HK-2 (cell line): ENCODE measurements at regions not wholly inside any gene's neighbourhood (a gene's known extent, or its start where the extent isn't known, plus 50 kb on each side); places are given as distances from the start of the nearest gene placed in this dataset.
"Not testable (repeated sequence)": the region's sequence is repeated elsewhere in the genome, so short reads cannot be mapped to it uniquely, and the experiment has no call there.

Experiments used
- DNase-seq: peaks from one replicate; pipeline ENCODE4 v3.0.0-alpha.2; 2018; ENCODE audit not compliant: unreplicated experiment

DNA sequence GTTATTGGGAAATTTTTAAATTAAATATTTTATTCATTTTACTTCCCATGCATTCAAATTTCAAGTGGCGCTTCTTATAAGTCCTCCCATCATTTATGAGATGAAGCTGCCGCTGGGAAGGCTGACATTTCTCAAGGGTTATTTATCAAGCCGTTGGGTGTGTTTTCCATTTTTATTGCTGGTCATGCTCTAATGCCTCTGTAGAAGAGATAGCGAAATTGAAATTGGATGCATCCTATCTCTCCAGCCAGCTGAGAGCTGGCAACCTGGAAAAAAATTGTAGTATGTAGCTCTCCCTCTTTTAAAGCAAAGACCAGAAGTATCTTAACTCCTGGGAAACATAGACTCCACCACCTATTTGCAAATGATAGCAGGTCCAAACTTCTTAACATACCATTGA lies 135.9 kb downstream of the C6orf118 start:
- no peak for DNase-seq

DNA sequence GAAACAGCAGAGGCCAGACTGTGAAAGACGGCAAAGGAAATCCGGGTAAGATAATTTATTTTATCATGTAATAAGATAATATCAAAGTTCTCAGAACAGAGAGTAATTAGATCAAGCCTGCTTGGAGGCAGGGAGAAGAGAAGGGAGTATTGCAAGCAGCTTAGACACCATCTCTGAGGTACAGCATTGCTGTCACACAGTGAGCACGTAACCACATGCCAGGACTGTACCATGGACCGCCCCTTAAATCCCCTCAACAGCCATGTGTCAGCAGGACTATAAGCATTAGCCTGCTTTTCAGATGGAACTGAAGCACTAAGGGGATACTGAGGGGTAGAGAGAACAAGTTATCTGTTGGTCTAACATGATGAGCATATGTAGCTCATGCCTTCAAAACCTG lies 141.5 kb downstream of the C6orf118 start:
- no peak for DNase-seq

DNA sequence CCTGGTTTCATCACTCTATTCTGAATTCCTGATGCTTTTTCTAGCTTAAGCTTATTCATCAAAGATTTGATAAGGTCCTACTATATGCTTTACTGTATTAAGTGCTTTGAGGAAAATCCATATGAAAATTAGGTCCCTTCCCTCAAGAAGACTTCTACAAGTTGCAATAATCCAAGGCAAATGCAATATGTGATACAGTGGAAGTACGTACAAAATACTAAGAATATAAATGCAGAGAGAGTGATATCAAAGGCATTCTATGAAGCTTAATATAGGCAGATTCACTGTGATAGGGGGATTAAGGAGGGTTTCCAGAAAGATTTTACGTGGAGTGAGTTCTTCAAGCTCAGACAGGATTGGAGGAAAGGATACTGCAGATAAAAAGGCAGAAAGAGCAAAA lies 142.1 kb downstream of the C6orf118 start:
- DNase-seq = no peak

DNA sequence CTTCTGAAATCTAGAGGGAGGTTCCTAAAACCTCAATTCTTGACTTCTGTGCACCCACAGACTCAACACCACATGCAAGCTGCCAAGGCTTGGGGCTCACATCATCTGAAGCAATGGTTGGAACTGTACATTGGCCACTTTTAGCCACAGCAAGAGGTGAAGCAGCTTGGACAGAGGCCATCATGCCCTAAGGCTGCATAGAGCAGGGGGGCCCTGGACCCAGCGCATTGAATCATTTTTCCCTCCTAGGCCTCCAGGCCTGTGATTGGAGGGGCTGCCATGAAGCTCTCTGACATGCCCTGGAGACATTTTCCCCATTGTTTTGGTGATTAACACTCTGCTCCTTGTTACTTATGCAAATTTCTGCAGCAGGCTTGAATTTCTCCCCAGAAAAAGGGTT lies 145.9 kb downstream of the C6orf118 start:
- DNase-seq = no peak

DNA sequence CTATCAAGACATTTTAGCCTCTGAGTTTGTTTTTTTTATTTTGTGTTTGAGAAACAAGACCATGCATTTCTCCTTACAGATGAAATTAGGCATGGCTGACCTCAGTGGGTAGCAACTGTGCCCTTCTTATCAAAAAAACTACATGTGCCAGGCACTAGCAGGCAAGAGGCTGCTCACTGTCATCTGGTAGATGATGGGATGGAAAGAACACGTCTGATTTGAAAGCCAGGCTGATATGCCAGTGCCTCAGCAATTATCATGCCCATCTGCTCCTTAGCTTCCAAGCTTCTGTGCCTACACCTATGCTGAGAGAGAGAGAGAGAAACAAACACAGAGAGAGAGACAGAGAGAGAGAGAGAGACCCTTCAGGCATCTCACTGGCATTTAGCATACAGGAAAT lies 149.9 kb downstream of the C6orf118 start:
- DNase-seq = no peak

DNA sequence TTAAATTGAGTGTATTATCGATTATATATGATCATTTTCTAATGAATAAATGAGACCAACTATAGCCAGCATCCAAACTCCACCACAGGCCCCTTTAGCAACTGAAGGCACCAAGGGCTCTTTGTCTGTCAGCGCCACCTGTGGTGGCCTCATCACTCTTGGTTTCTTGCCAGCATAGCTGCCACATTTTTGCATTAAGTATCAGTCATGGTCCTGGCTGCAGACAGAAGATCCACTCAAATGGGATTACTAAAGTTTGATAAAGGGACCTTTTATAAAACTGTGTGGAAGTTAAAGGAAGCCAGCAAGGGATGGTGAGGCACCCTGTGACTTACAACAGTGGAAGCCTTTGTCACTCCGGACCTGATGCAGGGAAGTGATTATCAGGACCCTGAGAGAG lies 162.9 kb downstream of the C6orf118 start:
- no peak for DNase-seq

DNA sequence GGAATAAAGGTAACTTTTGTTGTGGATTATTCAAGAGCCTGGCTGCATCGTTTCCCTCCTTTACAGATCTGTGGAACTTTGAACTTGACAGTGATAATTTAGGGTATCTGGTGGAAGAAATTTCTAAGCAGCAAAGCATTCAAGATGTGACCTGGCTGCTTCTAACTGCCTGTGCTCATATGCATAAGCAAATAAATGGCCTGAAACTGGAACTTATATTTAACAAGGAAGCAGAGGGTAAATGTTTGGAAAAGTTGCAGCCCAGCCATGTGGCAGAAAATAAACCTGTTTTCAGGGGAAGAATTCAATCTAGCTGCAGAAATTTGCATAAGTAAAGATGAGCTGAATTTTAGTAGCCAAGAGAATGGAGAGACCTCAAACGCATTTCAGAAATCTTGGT lies 173.5 kb downstream of the C6orf118 start:
- no peak for DNase-seq

DNA sequence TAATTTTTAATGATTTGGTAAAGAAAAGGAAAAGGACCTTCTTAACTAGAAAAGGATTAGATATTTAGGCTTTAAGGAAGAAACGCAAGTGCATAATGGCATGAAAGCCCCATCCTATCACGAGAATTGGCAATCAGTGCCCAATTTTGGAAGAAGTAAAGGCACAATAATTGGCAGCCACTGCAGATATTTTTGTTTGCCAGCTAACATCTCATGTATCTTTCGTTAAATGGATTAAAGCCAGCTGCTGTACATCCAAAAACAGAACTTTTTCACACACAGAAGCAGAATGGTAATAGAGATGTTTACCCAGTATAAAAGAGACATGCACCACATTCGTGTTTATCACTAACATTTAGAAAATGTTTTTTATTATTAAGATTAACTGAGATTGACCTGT lies 180.3 kb downstream of the C6orf118 start:
- no peak for DNase-seq

DNA sequence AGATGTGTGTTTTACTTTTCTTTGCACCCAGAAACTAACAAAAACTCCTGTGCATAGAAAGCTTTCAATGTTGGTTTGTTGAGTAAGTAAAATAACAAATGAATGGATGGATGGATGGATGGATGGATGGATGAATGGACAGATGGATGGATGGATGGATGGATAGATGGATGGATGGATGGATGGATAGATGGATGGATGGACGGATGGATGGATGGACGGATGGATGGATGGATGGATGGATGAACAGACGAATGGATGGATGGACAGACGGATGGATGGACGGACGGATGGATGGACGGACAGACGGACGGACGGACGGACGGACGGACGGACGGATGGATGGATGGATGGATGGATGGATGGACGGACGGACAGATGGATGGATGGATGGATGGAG lies 181.7 kb downstream of the C6orf118 start:
- not testable (repeated sequence) for DNase-seq

DNA sequence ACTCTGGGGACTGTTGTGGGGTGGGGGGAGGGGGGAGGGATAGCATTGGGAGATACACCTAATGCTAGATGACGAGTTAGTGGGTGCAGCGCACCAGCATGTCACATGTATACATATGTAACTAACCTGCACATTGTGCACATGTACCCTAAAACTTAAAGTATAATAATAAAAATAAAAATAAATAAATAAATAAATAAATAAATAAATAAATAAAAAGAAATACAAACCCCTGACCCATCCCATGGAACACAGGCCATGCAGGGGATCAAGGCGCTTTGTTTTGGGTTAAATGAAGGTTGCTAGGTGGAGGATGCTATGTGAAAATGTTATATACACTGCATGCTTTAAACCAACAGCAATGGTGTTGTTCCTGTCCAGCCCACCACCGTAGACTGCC lies 184.7 kb downstream of the C6orf118 start:
- not testable (repeated sequence) for DNase-seq

DNA sequence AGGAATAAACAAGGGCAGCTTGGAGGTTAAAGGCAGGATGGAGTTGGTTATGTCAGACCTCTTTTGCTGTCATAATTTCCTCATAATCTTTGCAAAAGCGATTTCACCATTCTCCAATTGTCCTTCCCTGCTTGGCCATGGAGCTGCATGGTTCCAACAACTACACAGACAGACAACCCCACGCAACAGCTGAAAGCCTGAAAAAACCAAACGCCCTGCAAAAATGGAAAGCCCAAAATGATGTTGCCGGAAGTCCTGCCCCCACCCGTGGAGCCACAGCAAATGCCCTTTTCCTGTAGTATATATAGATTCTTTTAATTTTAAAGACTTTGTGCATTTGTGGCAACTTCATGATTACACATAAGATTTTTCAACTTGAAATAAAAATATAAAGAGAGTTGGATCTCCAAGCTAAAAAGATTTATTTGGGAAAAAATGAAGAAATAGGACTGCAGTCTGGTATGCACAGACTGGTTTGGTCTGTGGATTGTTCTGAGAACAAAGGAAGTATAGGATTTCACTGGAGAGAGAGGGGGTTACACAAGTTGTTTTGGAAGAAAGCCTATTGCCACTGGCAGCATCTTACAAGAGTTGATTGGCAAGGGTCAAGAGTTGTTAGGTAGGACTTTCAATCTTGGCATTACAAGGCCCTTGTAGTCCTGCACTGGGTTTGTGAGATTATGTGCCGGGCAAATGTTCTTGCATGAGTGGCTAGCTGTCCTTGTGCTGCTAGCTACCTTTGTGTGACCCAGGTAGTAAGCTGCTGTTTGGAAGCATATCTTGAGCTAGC lies 190.0 kb downstream of the C6orf118 start:
- DNase-seq = no peak

DNA sequence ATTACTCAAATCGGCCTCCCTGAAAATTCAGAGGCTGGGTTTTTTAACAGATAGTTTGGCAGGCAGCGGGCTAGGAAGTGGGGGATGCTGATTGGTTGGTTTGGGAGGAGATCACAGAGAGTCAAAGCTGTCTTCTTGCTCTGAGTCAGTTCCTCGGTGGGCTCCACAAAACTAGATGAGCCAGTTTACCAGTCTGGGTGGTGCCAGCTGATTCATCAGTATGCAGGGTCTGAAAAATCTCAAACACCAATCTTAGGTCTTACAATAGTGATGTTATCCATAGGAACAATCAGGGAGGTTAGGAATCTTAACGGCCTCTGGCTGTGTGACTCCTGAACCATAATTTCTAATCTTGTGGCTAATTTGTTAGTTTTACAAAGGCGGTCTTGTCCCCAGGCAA lies 190.7 kb downstream of the C6orf118 start:
- DNase-seq = no peak

DNA sequence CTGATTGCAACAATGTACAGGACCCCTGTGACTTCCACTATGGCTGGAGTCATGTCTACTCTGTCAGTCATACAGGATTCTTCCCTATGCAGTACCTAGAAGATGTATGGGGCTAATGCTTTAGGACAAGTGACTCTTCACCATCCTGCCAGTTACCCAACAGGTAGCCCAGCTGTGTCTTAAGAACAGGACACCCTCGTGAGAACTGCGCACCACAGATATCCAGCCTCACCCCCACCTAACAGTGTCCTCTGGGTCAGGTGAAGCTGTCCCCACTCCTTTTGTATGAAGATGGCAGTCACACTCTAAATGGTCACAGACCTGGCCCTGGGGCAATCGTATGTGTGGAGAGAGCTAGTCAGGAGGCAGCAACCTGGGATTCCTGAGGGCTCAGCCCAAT lies 191.6 kb downstream of the C6orf118 start:
- DNase-seq = no peak

DNA sequence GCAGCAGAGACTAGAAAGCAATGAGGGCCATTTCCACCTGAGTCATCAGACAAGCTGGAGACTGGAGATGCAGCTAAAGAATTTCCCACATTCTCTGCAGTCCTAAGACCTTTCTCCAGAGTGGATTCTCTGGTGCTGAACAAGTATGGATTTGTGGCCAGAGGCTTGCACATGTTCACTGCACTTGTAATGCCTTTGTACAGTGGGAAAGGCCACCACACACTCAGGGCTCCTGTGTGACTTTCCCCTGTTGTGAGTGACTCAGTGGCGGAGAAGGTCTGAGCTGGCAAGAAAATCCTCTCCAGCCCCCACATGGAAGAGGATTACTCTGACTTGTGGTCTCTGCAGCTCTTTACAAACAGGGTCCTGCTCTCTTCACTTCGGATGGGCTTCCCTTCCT lies 192.3 kb downstream of the C6orf118 start:
- DNase-seq = peak; percentile 13

DNA sequence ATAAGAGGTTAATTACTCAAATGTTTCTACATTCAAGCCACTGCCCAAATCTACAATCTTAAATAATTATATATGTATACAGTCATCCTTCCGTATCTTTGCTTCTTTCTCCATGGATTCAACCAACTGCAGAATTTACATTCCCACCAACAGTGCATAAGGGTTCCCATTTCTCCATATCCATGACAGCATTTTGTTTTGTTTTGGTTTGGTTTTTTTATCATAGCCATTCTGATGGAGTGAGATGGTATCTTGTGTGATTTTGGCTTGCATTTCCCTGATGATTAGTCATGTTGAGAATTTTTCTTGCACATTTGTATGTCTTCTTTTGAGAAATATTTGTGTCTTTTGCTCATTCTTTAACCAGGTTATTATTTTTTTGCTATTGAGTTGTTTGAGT lies 198.5 kb downstream of the C6orf118 start:
- DNase-seq = no peak

DNA sequence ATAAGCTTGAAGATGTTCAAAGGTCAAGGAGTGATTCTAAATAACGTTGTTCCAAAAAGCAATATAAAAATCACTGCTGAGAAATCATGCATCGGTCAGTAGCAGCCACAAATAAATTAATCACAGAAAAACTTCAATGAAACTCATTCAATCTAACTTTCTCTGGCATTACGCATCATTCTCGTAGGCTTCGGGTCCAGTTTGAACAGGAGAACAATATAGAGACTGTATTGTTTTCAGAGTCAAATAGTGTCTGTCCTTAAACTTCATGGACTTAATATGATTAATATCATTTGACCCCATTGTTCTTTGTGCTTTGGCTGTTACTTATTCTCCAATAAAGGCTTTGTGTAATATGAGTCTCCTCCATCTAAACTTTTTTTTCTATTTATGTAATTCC lies 200.4 kb downstream of the C6orf118 start:
- DNase-seq = no peak

DNA sequence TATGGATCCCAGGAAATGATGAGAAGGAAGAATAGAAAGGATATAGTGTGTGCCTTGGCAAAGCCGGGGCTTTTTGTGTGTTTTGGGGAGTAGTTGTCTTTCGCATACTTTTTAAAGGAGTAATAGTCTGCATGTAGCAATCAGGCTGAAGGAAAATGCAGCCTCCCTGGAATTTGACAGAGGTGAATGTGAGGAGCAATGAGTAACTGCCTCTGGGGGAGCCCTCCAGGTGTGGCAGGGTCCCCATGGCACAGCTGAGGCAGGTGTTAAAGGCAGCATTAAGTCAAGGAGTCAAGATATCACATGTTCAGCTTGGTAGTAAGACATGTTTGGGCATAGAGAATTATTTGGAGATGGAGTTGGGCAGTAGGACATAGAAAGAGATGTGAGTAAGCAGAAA lies 203.1 kb downstream of the C6orf118 start:
- DNase-seq = no peak

DNA sequence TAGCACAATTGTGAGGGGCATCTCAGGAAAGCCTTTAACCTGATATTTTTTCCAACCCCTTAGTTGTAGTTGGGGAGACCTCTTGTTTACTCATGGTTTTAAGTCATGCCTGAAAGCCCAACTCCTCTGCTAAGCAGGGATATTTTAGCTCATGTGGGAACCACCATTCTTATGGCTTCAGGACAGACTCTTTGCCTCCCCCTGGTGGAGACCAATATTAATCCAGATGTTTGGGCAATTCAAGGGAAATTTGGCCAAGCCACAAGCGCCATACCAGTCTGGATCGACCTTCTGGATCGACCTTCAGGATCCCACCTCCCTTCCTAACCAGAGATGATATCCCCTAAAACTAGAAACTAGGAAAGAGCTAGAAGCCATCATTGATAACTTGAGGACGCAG lies 211.2 kb downstream of the C6orf118 start:
- DNase-seq = no peak

DNA sequence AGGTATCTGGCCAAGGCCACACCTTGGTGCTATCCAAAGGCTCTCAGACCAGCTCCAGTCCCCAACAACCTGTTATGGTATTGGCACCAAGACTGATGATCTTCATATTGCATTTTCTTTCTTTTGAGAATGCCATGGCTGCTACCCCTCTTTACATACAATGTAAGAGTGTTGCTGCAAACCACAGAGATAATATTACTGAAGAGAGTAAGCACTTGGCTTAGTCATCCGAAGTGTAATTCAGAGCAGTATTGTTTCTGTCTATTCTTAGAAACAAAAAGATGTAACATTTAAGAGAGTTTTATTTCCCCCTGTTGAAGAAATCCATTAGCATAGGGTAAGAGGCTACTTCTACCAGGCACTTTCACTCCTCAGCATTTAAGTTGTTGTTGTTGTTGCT lies 212.5 kb downstream of the C6orf118 start:
- DNase-seq = no peak

DNA sequence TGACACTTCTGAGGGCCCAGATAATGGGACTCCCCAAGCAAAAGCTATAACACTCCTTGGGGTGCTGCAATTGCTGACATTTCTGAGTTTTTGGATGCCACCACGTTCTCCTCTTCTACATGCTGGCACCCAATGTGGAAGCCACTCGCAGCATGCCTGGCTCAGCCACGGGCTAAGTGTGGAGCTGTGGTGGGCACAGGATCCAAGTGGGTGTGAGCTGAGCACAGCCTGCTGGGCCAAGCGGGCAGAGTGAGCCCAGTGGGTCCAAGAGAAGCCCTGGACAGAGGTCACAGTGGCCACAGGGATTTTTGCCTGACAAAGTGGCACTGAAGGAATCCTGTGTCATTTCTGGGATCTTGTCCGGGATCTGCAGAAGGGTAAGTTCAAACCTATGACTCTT lies 213.2 kb downstream of the C6orf118 start:
- no peak for DNase-seq

DNA sequence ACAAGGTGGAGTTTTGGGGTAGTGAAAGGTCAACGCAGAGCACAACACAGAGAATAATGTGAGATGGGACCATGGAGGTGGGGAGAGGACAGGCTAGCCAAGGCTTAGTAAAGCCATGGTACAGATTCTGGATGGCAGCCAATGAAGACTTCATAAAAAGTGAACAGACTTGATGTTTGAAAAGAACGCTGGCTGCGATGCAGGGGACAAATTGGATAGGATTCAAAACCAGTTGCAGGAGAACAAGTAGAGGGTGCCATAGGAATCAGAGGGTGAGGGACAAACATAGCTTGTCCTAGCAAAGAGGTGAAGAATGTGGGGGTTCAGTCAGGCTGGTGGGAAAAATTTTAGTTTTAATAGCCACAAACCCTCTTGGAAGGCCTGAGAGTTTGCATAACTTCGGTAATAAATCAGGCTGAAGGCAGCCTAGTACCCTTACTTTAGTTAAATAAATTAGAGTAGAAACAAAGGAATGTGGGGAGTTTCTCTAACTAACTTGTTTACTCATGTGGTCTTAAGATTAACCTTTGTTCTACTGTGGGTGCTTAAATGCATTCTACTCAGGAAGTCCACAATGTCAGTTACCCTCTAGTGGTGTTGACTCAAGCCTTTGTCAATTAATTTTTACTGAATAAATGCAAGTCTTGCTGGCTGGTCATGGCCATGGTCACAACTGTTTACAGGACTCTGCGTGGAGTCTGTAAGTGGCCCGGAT lies 216.4 kb downstream of the C6orf118 start:
- DNase-seq = no peak

DNA sequence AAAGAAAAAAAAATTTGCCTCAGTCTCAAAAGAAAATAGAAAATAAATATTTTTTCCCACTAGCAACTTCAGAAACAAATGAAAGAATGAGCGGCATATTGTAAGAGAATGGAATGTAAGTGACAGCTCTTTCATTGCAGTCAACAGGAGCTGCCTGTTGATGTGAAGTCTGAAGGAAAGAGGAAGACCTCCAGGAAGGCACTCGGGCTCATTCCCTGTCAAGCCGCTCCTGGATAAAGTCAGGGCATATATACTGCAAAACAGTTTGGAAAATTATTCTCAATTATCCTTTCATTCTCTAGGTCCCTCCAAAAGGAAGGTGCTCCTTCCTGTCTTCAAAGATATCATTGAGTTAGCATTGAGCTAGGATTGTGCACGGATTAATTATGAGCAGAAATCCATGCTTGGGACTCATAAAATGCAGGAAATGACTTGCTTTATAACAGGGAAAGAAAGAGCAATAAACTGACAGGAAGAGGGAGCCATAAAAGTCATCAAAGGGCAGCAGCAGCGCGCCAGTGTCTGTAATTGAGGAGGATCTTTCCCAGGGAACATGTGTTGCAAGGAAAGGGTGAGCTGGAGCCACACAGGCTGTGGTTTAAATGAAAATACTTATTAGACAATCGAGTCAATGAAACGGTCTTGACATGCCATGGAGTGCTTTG lies 218.2 kb downstream of the C6orf118 start:
- DNase-seq = no peak

DNA sequence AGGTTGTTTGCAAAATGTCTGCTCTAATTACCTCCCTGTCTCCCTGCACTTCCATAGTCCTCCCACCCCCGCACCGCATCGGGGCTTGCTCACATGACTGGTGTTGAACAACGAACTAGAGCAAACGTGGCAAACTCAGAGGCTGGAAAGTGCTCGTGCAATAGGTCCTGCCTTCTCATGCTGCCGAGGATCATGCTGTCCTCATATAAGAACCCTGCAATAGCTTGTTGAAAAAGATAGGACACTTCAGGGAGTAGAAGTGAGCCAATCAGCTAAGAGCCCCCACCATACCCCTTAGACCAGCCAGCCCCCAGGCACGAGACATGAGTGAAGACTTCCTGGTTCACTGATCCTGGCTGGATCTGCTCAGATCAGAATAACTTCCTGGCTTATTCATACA lies 219.2 kb downstream of the C6orf118 start:
- DNase-seq = no peak
